ENCODE measurements at regions not wholly inside any gene's neighbourhood (a gene's known extent, or its start where the extent isn't known, plus 50 kb on each side); places are given as distances from the start of the nearest gene placed in this dataset.
"Not testable (repeated sequence)": the region's sequence is repeated elsewhere in the genome, so short reads cannot be mapped to it uniquely, and the experiment has no call there.

DNA sequence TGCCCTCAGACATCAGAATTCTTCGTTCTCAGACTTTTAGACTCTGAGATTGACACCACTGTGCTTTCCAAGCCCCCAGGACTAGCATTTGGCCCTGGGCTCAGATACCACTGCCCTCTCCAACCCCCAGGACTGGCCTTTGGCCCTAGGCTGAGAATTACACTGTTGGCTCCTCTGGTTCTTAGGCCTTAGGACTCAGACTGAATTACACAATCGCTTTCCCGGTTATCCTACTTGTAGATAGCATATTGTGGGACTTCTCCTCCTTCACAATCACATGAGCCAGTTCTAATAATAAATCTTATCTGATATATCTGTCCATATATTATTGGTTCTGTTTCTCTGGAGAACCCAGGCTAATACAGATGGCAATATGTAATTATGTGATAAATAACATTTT, 1725.5 kb downstream of the GRIK2 start:
- no peak for FAIRE-seq

DNA sequence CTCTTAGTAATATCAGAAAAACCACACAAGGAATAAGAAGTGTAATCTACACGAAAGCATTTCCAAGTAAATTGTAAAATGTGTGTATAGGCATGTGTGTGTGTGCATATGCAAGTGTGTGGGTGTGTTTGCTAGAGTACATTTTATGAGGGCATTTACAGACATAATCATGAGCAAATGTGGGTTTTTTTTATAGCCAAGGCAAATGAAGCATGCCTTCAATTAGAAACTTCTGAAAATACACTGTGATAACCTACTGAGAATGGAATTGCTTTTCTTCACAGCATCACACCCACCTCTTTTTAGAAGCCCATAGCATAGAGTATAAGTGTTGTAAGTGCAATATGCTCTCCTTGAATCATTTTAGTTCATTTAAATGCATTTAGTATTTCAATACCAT, 1721.1 kb downstream of the GRIK2 start:
- FAIRE-seq: no peak

DNA sequence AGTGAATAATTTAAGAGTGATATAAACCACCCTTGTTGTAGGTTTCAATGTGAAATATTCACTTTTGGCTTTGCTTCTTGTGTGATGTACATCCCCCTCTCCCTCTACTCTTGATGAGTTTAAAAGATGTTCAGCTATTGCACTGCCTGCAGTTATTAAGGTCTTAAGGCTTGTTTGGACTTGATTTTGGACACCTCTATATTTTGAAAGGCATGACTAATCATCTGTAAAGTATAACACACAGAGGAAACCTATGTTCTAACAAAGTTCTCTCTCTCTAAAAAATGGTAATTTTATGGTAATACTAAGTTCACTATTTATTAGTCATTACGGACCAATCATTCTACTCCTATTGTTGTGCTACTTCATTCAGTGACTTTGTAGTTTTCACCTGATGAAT, 1719.9 kb downstream of the GRIK2 start:
- FAIRE-seq: no peak

DNA sequence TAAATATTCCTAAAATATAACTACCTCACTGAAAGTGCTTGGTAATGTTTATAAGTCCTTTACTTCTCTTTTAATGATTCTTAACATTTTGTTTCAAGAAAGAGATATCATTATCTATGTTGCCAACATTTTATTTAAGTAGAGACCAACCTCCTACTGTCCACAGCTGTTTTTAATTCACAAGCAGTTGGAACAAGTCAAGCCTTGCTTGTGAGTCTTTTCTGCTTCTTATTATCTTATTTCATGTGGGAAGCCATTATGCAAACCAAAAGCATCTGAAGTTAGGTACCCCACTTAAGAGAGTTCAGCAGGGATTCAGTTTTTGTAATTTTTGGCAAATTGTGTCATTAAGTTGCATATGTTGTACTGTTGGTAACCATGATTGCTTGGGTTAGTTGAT, 1714.5 kb downstream of the GRIK2 start:
- no peak for FAIRE-seq

DNA sequence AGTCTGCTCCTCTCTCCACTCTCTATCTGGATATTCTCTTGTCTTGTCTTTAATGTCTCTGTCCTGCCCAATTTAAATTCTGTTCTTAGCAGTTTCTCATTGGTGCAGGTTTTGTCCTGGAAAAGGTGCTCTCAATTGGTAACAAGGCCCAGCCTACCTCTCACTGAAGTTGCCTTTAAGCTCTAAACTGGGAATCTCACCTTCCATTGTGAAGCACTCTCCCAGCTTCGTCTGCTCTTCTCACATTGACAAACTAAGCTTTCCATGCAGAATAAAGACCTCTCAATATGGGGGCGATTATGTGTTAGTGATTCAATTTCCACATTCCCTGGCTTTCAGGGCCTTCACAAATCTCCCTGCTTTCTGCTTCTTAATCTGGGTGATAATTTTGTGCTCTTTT, 1712.2 kb downstream of the GRIK2 start:
- FAIRE-seq: no peak

DNA sequence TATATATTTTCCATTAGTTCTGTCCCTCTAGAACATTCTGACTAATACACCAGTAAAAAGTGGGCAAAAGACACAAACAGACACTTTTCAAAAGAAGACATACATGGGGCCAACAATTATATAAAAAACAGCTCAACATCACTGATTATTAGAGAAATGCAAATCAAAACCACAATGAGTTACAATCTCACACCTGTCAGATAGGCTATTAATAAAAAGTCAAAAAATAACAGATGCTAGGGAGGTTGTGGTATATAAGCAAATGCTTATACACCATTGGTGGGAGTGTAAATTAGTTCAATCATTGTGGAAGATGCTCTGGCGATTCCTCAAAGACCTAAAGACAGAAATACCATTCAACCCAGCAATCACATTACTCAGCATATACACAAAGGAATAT, 1707.8 kb downstream of the GRIK2 start:
- no peak for FAIRE-seq

DNA sequence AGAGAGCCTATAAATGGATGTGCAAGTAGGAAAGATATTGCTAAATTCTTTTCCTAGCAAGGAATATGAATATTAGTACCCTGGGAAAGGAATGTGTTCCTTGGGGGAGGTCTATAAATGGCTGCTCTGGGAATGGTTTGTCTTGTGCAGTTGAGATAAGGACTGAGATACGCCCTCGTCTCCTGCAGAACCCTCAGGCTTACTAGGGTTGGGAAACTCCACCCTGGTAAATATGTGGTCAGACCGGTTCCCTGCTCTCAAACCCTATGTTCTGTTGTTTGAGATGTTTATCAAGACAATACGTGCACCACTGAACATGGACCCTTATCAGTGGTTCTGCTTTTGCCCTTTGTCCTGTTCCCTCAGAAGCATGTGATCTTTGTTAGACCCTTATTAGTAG, 1698.9 kb downstream of the GRIK2 start:
- not testable (repeated sequence) for FAIRE-seq

DNA sequence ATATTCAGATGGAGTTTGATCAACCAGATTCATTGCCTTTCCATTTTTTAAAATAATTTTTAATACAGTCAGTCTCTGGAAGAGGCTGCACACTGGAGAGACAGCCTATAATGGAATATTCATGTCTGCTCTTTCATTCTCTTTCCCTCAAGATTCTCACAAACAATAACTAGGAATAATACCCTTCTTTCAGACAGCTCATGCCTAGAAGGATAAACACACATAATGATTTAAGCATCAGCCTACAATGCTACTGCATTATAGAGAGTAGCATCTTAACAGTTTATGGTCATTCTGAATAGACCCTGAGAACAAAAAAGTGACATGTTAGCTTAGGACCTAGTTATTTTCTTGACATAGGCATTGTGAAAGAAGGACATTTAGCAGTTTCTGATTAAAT, 1692.3 kb downstream of the GRIK2 start:
- no peak for FAIRE-seq

DNA sequence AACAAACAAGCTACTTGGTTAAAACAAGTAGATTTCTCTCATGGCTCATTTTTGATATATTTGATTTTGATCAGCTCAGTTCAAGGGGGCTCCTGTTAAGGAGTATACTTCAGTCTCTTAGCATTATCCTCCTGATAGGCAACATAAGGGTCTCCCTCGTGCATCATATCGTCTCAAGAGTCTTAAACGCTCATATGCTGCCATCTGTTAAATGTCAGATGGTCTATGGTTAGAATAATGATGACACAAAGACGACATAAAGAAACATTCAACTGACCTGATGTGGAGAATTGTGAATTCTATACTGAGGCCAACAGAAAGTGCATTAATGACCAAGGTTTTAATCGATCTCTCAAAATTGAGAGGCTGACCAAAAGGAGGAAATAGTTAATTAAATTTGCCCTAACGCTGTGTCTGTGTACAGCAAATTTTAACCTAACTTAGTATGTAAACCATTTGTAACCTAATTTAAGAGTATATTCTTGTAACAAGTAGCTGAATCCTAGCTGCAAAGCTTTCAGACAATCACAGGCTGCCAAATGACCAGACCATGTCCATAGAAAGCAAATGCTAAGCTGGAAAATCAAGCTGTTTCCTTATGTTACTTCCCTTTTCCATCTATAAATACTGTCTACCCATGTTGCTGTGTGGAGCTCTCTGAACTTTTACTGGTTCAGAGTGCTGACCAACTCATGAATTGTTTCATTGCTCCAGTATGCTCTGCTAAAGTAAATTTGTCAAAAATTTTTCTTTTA, 1688.5 kb downstream of the GRIK2 start:
- FAIRE-seq: no peak

DNA sequence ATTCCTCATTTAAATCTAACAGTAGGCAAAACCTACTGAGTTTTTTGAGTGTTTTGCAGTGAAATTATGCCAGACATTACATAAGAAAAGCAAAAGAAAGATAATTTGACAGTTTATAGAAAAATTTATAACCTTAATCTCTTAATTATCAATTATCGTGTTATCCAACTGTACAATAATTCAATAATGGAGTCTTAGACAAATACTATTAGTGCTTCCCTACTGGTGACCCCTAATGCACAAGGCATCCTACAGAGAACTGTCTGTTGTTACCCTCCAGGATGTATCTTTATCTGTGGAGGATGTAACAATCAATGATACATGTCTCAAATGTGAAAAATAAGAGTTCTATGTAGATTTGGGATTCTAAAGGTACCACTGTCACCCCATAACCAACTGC, 1687.6 kb downstream of the GRIK2 start:
- FAIRE-seq: no peak

DNA sequence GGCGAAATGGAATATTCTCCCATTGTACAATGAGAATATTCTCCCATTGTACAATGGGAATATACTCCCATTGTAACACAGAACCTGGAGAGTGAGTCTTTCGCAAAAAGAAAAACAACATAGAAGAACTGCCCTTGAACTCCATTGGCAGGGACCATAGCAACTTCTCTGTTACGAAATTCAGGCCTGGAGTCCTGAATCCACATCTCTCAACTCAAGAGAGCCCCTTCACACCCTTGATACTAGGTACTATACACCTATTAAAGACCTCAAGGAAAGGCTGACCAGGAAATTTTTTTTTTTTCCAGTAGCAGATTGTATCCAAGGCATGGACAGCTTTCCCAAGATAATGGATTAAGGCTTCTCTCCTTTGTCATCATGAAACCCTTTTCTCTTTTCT, 1687.0 kb downstream of the GRIK2 start:
- no peak for FAIRE-seq

DNA sequence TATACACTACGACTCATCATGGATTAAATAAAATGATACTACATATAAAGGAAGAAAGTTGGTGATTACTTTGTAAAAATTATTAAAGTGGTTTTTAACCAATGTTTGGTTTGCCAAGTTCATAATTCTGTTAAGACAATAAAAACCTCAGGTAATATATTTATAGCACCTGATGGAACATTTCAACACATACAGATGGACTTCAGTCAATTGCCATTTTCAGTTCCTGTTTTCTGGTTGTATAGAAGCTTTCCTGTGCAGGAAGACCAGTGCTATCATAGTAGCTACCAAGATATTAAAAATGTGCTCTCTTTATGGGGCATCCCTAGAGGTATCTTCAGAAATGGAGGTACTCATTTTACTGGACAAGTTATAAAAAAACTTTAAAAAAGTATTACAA, 1686.4 kb downstream of the GRIK2 start:
- no peak for FAIRE-seq

DNA sequence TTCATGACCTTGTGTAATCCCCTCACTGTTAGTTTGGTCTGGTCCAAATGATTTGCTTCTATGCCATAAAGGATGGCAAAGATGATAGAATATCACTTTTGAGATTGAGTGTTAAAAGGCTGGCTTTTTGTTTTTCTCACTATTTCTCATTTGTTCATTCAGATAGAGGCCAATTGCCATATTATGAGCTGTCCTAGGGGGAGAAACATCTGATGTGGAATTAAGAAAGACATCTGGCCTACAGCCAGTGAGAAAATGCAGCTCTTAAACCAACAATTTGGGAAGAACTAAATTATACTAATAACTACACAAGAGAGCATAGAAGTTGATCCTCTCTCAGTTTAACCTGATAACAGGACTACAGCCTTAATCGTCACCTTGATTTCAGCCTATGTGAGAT, 1668.6 kb downstream of the GRIK2 start:
- FAIRE-seq: no peak

DNA sequence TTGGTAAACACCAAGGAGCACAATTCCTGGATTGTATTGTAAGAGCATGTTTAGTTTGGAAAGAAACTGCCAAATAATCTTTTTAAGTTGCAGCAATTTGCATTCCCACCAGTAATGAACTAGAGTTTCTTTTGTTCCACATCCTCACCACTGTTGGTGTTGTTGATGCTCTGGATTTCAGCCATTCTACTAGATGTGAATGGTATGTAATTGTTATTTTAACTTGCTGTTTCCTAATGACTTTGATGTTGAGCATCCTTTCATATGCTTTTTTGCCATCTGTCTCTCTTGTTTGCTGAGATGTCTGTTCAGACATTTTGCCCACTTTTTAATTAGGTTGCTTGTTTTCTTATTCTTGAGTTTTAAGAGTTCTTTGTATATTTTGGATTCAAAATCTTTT, 1654.1 kb downstream of the GRIK2 start:
- FAIRE-seq: no peak

DNA sequence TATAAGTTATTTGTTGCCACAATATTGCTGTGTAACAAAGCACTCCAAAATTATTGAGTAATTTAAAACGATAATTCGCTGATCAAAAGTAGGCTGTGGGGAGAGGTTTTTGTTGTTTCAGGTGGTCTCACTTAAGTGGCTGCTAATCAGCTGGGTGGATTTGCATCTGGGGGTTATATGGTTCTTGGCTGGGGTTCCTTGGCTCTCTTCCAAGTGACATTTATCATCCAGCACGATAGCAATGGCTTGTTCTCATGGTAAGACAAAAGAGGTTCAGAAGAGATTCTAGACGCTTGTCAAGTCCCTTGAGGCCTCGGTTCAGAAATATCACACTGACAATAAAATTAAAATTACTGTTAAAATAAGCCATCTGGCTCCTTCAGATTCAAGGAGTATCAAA, 1648.8 kb downstream of the GRIK2 start:
- FAIRE-seq: no peak

DNA sequence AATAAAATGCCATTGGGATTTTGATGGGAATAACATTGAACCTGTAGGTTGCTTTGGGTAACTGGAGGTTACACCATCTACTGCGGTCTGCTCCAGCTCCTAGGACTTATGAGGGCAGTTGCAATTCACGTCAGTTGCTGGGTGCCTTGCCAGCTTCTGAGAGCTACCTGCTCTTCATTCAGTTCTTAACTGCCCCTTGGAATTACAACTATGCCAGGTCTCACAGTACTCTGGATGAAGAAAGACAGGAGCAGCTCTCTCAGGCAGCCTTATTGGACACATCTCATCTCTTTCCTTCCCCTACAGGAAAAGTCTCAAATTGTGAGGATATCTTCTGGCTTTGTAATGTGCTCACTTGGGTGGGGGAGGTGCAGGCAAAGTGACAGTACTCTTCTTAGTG, 1643.3 kb downstream of the GRIK2 start:
- no peak for FAIRE-seq

DNA sequence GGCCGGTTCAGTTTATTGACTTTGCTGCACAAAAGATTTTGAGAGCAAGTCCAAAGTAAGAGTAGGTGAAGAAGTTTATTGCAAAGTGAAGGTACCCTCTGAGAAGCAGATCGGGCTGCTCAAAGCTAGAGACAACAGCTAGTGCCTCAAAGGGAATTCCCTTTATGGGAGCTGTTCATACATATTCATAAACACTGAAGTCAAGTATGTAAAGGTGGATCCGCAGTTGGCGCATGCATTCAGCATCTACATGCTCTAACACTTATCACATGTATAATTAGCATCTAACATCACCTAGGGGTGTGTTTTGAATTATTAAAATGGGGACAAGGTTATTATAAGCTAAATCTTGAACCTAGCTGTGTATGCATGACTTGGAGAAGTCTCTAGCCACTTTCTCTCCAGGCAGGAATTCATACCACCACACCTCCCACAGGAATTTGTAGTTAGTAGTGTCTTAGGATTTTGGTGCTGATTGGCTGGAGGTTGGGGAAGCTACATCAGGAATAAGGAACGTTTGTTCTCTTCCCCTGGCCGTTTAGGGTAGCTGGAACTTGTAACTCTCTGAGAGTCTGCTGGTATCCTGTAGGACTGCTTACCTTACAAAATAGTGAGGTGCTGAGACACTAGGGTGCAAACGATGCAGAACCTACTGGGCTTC, 1633.9 kb downstream of the GRIK2 start:
- no peak for FAIRE-seq

DNA sequence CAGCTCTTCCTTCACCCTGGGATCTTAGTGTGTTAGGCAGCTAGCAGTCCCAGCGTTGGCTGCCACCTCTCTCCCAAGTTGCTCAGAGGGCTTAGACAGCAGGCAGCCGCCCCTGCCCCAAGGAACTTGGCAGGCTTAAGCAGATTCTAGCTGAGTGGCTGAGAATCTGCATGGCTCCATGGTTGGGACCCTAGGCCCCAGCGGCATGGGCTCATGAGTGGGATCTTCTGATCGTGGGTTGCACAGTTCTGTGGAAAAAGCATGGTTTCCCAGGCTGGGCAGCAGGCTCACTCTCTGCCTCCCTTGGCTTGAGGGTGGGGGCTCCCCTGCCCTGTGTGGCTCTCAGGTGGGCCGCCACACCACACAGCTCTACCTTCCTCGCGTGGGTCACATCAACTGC, 1624.9 kb downstream of the GRIK2 start:
- FAIRE-seq: no peak

DNA sequence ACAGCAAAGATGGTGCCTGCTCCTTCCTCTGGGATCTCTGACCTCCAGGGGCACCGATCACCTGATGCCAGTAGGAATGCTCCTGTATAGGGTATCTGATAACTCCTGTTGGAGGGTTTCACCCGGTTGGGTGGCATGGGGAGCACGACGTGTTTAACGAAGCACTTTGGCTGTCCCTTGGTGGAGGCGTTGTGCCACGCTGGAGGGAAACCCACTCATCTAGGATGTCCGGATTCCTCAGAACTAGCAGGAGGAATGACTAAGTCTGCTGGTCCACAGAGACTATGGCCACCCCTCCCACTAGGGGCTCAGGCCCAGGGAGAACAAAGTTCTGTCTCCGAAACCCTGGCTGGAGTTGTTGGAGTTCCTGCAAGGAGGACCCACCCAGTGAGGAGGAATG, 1624.4 kb downstream of the GRIK2 start:
- no peak for FAIRE-seq

DNA sequence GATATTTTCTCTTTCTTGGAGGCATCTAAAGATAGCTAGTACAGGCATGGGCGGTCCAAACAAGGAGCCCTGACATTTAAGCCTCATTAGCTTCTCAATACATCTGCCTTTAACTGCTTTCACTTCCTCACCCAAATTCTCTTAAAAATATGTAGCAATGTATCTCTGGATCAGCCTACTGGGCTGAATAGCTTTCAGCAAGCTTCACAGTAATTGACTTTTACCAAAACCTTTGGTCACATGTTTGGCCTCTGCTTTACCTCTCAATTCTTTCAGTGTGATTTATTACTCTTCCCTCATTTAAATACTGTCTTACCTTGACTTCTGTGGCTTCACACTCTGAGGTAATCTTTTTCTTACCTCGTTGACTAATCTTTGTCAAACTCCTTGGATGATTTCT, 1618.1 kb downstream of the GRIK2 start:
- FAIRE-seq: no peak

DNA sequence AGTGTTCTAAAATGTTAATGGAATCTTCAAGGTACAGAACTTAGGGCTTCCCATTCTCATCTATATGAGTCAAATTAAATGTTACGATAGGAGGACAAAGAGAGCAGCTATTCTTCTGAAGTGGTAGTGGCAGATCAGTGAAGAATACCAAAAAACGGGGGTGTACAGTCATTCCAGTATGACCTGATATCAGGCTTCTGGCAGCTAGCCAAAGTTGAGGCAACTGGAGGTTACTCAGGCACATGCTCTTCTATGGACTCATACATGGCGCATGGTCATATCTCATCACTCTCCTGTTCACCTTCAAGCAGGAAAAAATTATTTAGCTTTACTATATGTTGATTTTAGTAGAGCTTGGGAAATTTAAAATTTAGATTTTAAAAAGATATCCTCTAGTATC, 1608.8 kb downstream of the GRIK2 start:
- FAIRE-seq: no peak

DNA sequence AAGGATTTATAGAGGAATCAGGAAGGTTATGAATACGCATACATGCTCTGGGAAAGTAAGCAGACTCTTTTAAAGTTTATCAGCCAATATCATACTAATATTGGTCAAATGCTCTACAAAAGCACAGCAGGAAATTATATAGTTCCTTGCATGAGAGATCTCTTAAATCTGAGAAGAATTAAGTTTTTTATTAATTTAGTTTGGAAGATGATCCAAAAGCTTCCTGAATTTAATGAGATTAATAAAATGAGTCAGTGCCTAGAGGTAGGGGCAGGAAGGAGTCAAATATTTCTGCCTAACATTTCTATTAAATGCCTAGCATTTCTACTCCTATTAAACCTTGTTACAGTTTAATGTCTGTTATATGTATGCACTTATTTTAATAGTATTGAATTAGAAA, 1608.2 kb downstream of the GRIK2 start:
- FAIRE-seq: no peak

DNA sequence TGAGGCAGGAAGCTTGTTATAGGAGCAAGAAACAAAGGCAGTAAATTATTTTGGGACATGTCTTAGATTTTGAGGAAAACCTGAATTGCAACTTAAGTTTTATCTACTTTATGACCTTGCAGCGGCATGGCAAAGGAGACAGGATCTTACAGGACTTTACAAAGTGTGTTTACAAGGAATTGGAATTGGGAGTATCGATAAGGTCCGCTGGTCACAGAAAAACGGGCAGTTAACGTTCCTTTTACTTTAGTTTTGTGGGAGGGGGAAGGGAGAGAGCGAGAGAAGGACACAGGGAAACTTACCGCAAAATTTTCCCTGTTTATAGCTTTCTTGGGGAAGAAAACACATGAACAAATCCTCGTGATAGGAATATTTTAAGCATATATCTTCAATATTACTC, 1607.2 kb downstream of the GRIK2 start:
- no peak for FAIRE-seq

DNA sequence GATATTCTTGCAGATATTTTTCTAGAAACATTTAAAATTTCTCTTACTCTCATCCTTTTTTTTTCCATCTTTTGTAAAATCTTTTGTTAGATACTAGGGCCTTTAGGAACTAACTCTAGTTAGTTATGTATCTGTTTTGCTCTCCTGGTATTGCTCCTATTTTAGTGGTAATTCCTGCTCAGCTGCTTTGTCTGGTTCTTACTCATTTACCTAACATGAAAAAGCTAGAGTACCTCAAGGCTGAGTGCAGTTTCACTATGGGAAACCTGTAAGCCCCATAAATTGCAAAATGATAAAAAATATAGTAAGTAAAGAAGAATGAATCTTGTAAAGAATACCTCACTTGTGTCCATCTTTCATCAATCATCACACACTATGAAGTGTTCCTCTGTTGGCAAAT, 1602.0 kb downstream of the GRIK2 start:
- FAIRE-seq: no peak

DNA sequence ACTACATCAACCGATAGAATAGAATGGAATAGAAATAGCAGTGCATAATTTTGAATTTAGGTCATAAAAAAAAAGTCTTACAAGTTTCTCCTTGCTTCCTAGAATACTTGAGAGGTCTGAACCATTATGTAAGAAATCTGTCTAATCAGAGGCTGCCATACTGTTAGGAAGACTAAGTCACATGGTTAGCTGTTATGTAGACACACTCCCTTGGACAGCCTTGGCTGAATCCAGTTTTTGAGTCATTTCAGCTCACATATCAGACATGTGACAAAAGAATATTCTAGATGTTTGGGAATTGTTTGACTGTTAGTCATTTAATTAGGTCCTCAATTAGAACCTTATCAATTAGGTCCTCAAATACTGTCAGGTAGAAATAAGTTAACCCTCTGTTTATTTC, 1601.4 kb downstream of the GRIK2 start:
- no peak for FAIRE-seq

Data from colon (tissue), 2 donors.